ENCODE measurements at regions not wholly inside any gene's neighbourhood (a gene's known extent, or its start where the extent isn't known, plus 50 kb on each side); places are given as distances from the start of the nearest gene placed in this dataset.

- Mint-ChIP-seq H3K9me3 (no peaks in the 10 kb centered on the region), H3K4me3 (no peak overlapping the region), H3K27ac (no peak overlapping the region), H3K4me1 (no peaks in the 10 kb centered on the region), H3K36me3 (ENCODE audit: low read depth) (no peaks in the 10 kb centered on the region), H3K27me3 (no peaks in the 10 kb centered on the region)
- CTCF ChIA-PET: no interaction called here
- DNase-seq: no peak
- POLR2A ChIA-PET: no interaction called here
Observed at GRCh38 chr3:82080792-82081191, 319.3 kb upstream of the GBE1 start.

GRCh38 chr3:82080261-82080660 is 318.8 kb upstream of the GBE1 start:
- H3K9me3 Mint-ChIP-seq: no peaks in the 10 kb centered on the region
- ChIA-PET CTCF (no interaction called here), POLR2A (no interaction called here)
- H3K4me3 Mint-ChIP-seq: no peak overlapping the region
- no peaks in the 10 kb centered on the region for H3K4me1 Mint-ChIP-seq
- H3K27ac Mint-ChIP-seq: no peak overlapping the region
- no peaks in the 10 kb centered on the region for H3K27me3 Mint-ChIP-seq
- no peaks in the 10 kb centered on the region for H3K36me3 Mint-ChIP-seq (ENCODE audit: low read depth)
- DNase-seq: no peak

DNA sequence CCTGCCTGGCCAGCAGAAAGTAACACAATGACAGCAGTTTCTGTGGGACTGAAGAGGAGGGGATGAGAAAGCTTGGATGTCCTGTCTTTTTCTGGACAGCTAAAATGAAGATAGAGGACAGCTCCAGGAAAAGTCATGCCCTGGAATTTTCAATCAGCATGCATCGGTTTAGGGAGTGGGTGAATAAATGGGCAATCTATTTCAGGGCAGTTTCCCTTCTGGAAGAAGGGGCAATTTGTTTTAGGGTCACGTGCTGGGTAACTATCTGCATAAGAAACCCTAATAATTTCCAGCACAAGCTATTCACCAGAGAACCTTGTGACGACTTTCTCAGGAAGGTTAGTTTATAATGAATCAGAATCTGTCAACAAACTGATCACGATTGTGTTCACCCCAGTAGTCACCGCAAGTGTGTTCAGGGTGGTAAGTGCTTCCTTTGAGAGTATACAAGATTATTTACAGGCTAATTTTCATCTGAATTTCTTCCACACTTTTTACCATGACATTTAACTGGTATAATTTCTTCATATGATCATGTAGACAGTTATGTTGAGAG is 318.0 kb upstream of the GBE1 start:
- no peaks in the 10 kb centered on the region for H3K27me3 Mint-ChIP-seq
- no peaks in the 10 kb centered on the region for H3K36me3 Mint-ChIP-seq (ENCODE audit: low read depth)
- no peak overlapping the region for H3K4me3 Mint-ChIP-seq
- H3K27ac Mint-ChIP-seq: no peak overlapping the region
- no peak for DNase-seq
- H3K4me1 Mint-ChIP-seq: no peaks in the 10 kb centered on the region
- POLR2A ChIA-PET: no interaction called here
- no peaks in the 10 kb centered on the region for H3K9me3 Mint-ChIP-seq
- CTCF ChIA-PET: no interaction called here

GRCh38 chr3:82078246-82078645 is 316.8 kb upstream of the GBE1 start:
- no peak for DNase-seq
- ChIA-PET CTCF (no interaction called here), POLR2A (no interaction called here)
- no peaks in the 10 kb centered on the region for H3K9me3 Mint-ChIP-seq
- H3K4me3 Mint-ChIP-seq: no peak overlapping the region
- H3K27me3 Mint-ChIP-seq: no peaks in the 10 kb centered on the region
- H3K4me1 Mint-ChIP-seq: no peaks in the 10 kb centered on the region
- H3K36me3 Mint-ChIP-seq (ENCODE audit: low read depth): no peaks in the 10 kb centered on the region
- H3K27ac Mint-ChIP-seq: no peak overlapping the region

- DNase-seq: no peak
- H3K36me3 Mint-ChIP-seq (ENCODE audit: low read depth): no peaks in the 10 kb centered on the region
- no peaks in the 10 kb centered on the region for H3K27me3 Mint-ChIP-seq
- no peaks in the 10 kb centered on the region for H3K9me3 Mint-ChIP-seq
- H3K4me1 Mint-ChIP-seq: no peaks in the 10 kb centered on the region
- ChIA-PET CTCF (no interaction called here), POLR2A (no interaction called here)
- no peak overlapping the region for H3K27ac Mint-ChIP-seq
- no peak overlapping the region for H3K4me3 Mint-ChIP-seq
Observed at GRCh38 chr3:82067420-82067819, 306.0 kb upstream of the GBE1 start.

GRCh38 chr3:82058809-82059208 is 297.4 kb upstream of the GBE1 start:
- no peaks in the 10 kb centered on the region for H3K36me3 Mint-ChIP-seq (ENCODE audit: low read depth)
- H3K9me3 Mint-ChIP-seq: no peaks in the 10 kb centered on the region
- POLR2A ChIA-PET: no interaction called here
- H3K4me3 Mint-ChIP-seq: no peak overlapping the region
- no peaks in the 10 kb centered on the region for H3K4me1 Mint-ChIP-seq
- H3K27ac Mint-ChIP-seq: no peak overlapping the region
- CTCF ChIA-PET: no interaction called here
- no peak for DNase-seq
- no peaks in the 10 kb centered on the region for H3K27me3 Mint-ChIP-seq

- H3K4me1 Mint-ChIP-seq: no peaks in the 10 kb centered on the region
- H3K27ac Mint-ChIP-seq: no peak overlapping the region
- no peaks in the 10 kb centered on the region for H3K9me3 Mint-ChIP-seq
- H3K4me3 Mint-ChIP-seq: no peak overlapping the region
- ChIA-PET CTCF (no interaction called here), POLR2A (no interaction called here)
- H3K36me3 Mint-ChIP-seq (ENCODE audit: low read depth): no peaks in the 10 kb centered on the region
- H3K27me3 Mint-ChIP-seq: no peaks in the 10 kb centered on the region
- no peak for DNase-seq
Observed at GRCh38 chr3:82055792-82056191, 294.3 kb upstream of the GBE1 start.

GRCh38 chr3:82054849-82055248 is 293.4 kb upstream of the GBE1 start:
- no peak for DNase-seq
- Mint-ChIP-seq H3K27ac (no peak overlapping the region), H3K36me3 (ENCODE audit: low read depth) (no peaks in the 10 kb centered on the region), H3K4me1 (no peaks in the 10 kb centered on the region), H3K27me3 (no peaks in the 10 kb centered on the region), H3K4me3 (no peak overlapping the region), H3K9me3 (no peaks in the 10 kb centered on the region)
- ChIA-PET POLR2A (no interaction called here), CTCF (no interaction called here)

DNA sequence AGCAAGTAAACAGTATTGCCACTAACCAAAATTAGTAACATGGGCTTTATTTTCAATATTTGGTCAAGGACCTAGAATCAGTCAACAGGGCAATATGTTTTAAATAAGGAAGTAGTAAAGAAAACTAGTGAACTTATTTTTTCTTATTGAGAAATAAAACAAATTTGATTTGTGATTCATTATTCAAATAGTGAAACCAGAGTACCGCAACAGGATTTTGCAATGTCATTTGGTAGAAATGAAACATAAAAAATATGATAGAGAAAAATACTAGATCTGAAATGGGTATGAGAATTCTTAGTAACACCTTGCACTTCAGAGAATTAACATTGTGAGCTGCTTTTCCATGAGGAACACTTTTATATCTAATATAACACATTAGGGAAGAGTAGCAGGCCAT is 291.8 kb upstream of the GBE1 start:
- Mint-ChIP-seq H3K27me3 (no peaks in the 10 kb centered on the region), H3K4me3 (no peak overlapping the region), H3K4me1 (no peaks in the 10 kb centered on the region), H3K9me3 (no peaks in the 10 kb centered on the region), H3K27ac (no peak overlapping the region), H3K36me3 (ENCODE audit: low read depth) (no peaks in the 10 kb centered on the region)
- CTCF ChIA-PET: no interaction called here
- DNase-seq: no peak
- POLR2A ChIA-PET: no interaction called here

DNA sequence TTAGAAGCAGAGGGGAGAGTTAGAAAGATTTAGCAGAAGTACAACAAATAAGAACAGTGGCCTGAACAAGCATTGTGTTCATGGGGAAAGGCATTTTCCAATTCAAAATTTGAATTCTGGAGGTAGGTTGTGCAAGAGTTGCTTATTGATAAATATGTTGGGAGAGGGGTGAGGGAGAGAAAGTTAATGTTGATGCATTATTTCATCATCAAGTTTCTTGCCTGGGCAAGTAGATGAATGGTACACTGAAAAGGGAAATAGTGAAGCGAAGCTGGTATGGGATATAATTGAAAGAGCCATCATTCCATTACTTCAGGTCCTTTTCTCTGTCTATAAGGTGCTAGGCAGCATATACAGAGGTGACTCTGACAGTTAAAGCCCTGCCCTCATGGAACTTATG is 288.9 kb upstream of the GBE1 start:
- Mint-ChIP-seq H3K27me3 (no peaks in the 10 kb centered on the region), H3K36me3 (ENCODE audit: low read depth) (no peaks in the 10 kb centered on the region), H3K4me1 (no peaks in the 10 kb centered on the region), H3K9me3 (no peaks in the 10 kb centered on the region), H3K27ac (no peak overlapping the region), H3K4me3 (no peak overlapping the region)
- POLR2A ChIA-PET: no interaction called here
- DNase-seq: no peak
- CTCF ChIA-PET: no interaction called here

- Mint-ChIP-seq H3K36me3 (ENCODE audit: low read depth) (no peaks in the 10 kb centered on the region), H3K27me3 (no peaks in the 10 kb centered on the region), H3K4me1 (no peaks in the 10 kb centered on the region), H3K4me3 (no peak overlapping the region), H3K27ac (no peak overlapping the region), H3K9me3 (no peaks in the 10 kb centered on the region)
- DNase-seq: no peak
- ChIA-PET CTCF (no interaction called here), POLR2A (no interaction called here)
Observed at GRCh38 chr3:82048711-82049110, 287.3 kb upstream of the GBE1 start.

GRCh38 chr3:82044930-82045705 is 283.7 kb upstream of the GBE1 start:
- Mint-ChIP-seq H3K36me3 (ENCODE audit: low read depth) (no peaks in the 10 kb centered on the region), H3K9me3 (no peaks in the 10 kb centered on the region), H3K4me3 (no peak overlapping the region), H3K27ac (no peak overlapping the region), H3K27me3 (no peaks in the 10 kb centered on the region), H3K4me1 (no peaks in the 10 kb centered on the region)
- no peak for DNase-seq
- CTCF ChIA-PET: no interaction called here
- POLR2A ChIA-PET: no interaction called here

- peaks cover 2% of the 10 kb centered on the region for H3K9me3 Mint-ChIP-seq
- H3K36me3 Mint-ChIP-seq (ENCODE audit: low read depth): no peaks in the 10 kb centered on the region
- H3K27ac Mint-ChIP-seq: no peak overlapping the region
- DNase-seq: no peak
- H3K4me1 Mint-ChIP-seq: no peaks in the 10 kb centered on the region
- ChIA-PET CTCF (no interaction called here), POLR2A (no interaction called here)
- no peak overlapping the region for H3K4me3 Mint-ChIP-seq
- no peaks in the 10 kb centered on the region for H3K27me3 Mint-ChIP-seq
Observed at GRCh38 chr3:82038556-82038955, 277.1 kb upstream of the GBE1 start.

DNA sequence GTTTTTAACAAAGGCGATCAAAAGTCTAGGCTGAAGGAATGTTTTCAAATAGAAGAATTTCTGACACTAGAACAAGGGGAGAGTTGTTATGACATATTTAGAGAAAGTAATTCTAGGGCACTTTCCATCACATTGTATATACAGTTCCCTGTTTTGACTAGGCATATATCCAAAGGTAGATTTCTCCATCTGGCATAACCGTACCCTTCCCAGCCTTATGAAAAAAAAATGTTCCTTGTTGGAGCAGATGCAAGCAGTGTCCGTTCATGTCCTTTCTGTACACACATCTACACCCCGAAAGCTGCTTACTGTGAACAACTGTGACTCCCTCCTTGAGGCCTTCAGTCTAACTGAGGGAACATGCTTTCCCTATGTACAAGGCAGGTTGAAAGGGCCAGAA is 271.7 kb upstream of the GBE1 start:
- H3K27me3 Mint-ChIP-seq: no peaks in the 10 kb centered on the region
- ChIA-PET CTCF (no interaction called here), POLR2A (no interaction called here)
- no peaks in the 10 kb centered on the region for H3K36me3 Mint-ChIP-seq (ENCODE audit: low read depth)
- DNase-seq: no peak
- H3K4me1 Mint-ChIP-seq: no peaks in the 10 kb centered on the region
- peaks cover 2% of the 10 kb centered on the region for H3K9me3 Mint-ChIP-seq
- H3K27ac Mint-ChIP-seq: no peak overlapping the region
- H3K4me3 Mint-ChIP-seq: no peak overlapping the region
